Activated CD8-positive, alpha-beta memory T cell treated with anti-CD3 and anti-CD28 coated beads for 4 hours (primary cell): ENCODE measurements at regions not wholly inside any gene's neighbourhood (a gene's known extent, or its start where the extent isn't known, plus 50 kb on each side); places are given as distances from the start of the nearest gene placed in this dataset.

Experiments used
- DNase-seq, 2 donors: peaks; one replicate each; pipeline ENCODE4 v3.0.0-alpha.2; 2020; ENCODE audit warnings: low read depth in 2 of 2

GRCh38 chr12:108037960-108038359, 91.1 kb upstream of the WSCD2 start:
- DNase-seq, result no peak

- DNase-seq, result no peak
These were observed 89.3 kb upstream of the WSCD2 start for GRCh38 chr12:108039794-108040193.

DNA sequence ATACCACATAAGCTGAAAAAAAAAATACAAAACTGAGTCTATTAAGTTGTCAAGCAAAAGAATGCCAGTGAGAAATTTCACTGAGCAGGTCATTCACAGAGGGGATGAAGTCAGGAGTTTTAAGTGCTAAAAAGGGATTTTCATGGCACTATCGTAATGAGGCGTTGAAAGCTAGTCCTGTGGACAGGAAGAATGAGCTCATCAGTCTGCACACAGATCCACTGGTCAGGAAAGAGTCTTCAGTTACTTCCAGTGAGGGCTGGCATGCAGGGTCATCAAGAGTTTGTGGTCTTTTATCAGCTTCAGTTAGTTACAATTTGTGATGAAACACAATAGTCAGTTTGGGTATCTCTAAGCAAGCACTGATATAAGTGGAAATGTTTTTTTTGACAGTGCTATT, 88.1 kb upstream of the WSCD2 start:
- no peak for DNase-seq

- DNase-seq, result no peak
These were observed 85.8 kb upstream of the WSCD2 start for GRCh38 chr12:108043286-108043685.

GRCh38 chr12:108043750-108044533, 85.1 kb upstream of the WSCD2 start:
- DNase-seq, result no peak

DNA sequence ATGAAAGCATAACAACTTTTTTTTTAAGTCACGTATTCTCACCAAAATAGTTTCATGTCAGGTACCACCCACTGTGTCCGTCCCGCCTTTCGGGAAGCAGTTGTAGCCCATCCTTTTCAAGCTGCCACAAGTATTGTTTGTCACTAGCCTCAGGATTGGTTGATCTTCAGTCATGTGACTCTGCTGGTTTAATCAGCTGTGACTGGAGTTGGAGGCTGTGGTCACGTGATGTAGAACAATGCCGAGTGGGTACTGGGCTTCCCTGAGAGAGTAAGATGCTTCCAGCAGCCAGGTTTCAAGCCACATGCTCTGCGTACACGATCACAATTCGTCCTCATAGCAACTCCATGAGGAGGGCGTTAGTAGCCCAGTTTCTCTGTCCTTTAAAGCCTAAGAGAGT, 83.0 kb upstream of the WSCD2 start:
- DNase-seq, result no peak

DNA sequence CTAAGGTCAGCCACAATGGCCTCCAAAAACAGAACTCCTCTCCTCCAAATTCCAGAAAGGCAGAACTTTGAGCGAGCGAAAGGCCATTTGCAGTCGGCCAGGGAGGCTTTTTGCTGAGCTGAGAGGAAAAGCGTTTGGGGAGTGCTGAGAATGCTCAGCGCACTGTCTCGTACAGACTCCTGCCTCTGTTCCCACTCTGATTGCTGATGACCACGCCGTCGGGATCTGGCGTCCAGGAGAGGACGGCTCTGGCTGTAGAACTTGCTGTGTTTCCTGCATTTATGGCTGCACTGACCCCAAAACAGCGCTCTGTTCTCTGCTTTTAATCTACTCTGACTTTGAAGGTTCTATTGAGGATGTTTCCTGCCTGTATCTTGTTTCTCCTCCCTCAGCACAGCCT, 82.4 kb upstream of the WSCD2 start:
- no peak for DNase-seq

DNA sequence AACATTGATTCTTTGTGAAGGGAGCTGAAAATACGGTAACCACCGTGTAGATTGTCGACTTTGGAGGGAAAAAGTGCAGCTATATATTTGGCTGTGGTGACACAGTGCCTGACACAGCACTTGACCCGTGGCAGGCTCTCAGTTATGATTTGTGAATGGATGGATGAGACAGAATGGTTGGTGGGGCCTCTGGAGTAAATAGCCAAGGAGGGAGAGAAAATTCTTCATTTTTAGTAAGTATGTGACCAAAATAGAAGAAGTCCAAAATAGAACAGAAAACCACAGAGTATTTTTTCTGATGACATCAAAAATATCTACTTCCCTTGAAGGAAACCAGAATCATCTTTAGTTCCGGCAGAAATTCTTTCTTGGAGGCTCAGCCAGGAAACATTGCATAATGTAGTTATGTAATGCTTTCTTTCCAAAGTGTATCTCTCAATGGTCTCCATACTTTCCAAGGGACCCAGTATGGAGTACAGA, 82.0 kb upstream of the WSCD2 start:
- DNase-seq, result no peak

DNA sequence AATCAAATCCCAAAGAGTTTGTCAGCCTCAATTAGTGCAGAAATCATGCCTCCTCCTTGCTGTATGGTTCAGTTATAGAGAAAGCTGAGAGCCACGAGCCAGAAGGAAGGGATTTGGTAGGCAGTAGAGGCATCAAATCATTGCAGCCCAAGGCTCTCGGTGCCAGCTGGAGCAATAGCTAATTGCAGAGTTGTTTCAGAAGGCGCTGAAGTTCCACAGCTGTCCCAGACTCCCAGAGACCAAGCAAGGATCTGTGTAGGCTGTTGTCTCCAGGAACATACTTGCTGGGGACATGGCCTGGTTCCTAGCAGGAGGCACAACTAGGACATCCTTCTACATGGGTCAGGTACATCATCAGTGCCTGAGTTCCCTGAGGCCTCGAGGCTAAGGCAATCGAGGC, 80.4 kb upstream of the WSCD2 start:
- no peak for DNase-seq

GRCh38 chr12:108050696-108051095, 78.4 kb upstream of the WSCD2 start:
- DNase-seq, result no peak

DNA sequence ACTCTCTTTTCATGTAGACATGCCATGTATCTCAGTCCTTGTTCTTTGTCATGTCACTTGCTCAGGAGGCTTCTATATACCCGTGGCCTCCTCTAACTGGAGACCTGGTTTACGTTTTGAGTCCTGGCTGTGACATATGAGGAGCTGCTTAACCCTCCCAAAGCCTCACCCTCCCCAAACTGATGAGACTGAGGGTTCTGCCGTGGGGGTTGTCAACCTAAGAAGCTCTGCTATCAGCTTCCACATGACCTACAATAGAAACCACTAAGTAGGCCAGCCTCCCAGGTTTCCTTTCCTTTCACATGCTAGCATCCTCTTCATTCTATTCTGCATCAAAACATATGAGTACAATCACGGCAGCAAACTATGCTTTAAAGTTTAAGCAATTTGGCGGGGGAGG, 76.8 kb upstream of the WSCD2 start:
- DNase-seq, result no peak

GRCh38 chr12:108053512-108053911, 75.6 kb upstream of the WSCD2 start:
- no peak for DNase-seq

DNA sequence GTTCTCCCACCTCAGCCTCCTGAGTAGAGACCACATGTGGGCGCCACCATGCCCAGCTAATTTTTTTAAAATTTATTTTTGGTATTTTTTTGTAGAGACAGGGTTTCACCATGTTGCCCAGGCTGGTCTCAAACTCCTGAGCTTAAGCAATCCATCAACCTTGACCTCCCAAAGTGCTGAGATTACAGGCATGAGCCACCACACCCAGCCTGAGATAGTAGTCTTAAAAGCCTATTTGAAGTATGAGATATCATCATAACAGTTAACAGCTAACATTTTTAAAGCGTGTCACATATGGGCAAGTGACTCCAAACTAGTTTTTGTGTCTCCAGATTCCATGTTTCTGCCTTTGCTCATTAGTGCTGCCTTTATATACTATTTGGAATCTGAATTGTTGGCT, 74.6 kb upstream of the WSCD2 start:
- DNase-seq, result no peak

DNA sequence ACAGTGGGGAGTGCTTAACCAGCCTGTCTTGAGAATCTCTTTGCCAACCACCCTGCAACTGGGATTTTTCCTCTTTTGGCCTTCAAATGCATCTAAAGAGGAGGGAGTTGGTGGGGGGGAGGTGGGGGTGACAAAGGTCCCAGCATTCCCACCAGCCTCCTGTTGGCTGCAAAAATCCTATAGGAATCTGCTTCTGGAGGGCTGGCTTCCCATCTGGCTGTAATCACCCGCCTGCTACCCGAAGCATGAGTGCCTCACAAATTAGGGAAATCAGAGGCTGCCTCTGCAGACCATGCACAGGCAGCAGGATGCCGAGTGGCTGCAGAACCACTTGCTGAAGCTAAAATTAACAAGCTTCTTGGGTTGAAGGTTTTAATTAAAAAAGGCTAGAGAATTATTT, 73.9 kb upstream of the WSCD2 start:
- DNase-seq, result no peak

- DNase-seq, result no peak
These were observed 69.0 kb upstream of the WSCD2 start for GRCh38 chr12:108060067-108060466.

- DNase-seq, result no peak
These were observed 68.2 kb upstream of the WSCD2 start for GRCh38 chr12:108060903-108061302.

GRCh38 chr12:108063192-108063591, 65.9 kb upstream of the WSCD2 start:
- DNase-seq, result no peak

DNA sequence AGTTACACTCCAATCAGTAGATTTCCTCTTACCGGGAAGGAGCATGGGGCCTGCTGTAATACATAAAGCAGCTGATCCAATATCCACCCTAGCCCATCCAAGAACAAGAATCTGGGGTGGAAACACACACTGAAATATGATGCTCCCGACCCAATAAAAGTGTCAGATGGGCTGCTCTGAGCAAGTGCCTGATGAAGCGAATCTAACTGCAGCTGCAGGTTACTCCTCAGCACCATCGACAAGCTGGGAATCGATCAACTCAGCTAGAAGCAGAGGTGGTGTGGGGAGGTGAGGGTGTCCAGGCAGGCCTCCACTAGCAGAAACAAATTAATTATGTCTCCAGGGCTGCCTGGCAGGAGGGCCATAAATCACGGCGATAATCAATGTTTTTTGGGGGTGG, 64.0 kb upstream of the WSCD2 start:
- DNase-seq, result no peak

DNA sequence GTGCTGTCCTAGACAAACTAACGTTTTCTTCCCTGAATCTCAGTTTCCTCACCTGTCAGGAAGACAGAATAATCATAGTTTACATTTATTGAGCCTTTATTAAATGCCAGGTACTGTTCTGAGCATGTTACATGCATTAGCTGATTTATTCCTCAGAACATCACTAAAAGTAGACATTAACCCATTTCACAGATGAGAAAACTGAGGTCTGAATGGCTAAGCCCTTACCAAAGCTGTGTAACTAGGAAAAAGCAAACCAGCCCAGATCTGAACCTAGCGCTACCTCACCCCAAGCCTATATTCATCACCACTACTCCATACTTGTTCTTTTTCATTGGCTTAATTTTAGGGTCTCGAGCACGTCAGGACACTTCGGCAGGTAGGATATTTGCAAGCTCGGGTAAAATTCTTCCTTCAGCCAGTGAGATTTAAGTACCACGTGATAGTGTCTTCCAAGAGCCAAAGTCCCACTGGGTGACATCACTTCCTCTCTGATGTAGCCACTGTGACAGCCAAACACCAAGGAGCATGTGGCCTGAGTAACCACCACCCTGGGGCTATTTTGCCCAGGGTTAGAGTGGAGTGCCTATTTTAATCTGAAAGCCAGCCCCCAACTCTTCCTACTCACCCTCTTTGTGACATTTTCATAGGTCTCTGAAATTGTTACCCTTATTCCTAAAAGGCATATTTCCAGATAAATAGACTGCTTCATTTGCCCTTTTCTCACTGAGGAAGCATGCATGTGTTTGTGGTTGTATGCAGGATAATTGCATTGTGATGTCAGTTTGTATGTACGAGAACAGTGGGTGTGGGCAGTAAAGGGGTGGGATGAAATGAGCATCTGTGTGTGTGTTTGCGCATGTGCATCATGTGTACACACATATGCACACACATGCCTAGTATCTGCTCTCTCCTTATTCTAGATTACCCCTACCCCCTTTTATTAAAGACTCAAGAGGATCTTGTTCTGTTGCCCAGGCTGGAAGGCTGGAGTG, 62.2 kb upstream of the WSCD2 start:
- no peak for DNase-seq

GRCh38 chr12:108069651-108070165, 59.4 kb upstream of the WSCD2 start:
- DNase-seq, result no peak

DNA sequence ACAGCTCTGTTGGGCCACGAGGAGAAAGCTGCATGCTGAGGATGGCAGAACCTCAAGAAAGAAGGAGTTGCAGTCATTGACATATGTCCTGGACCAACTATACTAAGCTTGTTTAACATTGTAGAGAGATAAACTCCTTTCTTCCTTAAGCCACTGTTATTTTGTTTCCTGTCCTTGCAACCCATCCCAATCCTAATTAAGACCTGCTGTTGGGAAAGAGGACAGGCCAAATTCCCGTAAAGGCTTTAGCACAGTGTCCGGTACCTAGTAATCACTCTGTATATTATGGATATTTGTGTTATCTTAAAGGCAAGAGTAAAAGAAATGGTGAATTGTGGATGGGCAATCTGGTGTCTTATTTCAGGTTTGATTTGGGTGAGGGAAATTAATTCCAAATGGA, 53.5 kb upstream of the WSCD2 start:
- no peak for DNase-seq

DNA sequence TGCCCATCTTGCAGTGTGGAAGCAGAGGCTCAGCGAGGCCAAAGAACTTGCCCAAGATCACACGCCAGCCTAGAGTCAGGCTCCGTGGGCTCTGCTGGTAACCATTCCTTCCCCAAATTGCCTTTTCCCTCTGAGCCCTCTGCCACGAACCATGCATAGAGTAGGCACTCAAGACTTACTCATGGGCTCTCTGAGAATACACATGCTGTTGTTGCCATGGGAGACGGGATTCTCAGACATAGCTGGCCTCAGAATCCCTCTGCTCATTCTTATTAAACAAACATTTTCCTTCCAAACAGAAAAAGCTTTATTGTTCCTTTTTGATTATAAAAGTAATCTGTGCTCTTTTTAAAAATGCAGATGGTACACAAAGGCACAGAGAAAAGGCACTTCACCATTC, 52.5 kb upstream of the WSCD2 start:
- no peak for DNase-seq

GRCh38 chr12:108078428-108078827, 50.7 kb upstream of the WSCD2 start:
- no peak for DNase-seq
